Hepatocyte (in vitro differentiated cells): ENCODE measurements at regions not wholly inside any gene's neighbourhood (a gene's known extent, or its start where the extent isn't known, plus 50 kb on each side); places are given as distances from the start of the nearest gene placed in this dataset.

Experiments used
- CTCF ChIP-seq: fragments of 200-600 bp; sonication (generic); IDR thresholded peaks from 2 replicates; pipeline ENCODE4 v1.5.1; 2016; ENCODE audit warnings: antibody characterized with exemption, mild to moderate bottlenecking; ENCODE audit not compliant: poor library complexity
- EZH2 ChIP-seq: fragments of 200-600 bp; sonication (generic); IDR thresholded peaks from 2 replicates; pipeline ENCODE4 v1.6.1; 2016; ENCODE audit warnings: antibody characterized with exemption, mild to moderate bottlenecking, borderline replicate concordance

GRCh38 chr10:83919187-83919586 lies 220.1 kb upstream of the GHITM start:
- TF ChIP-seq CTCF (no peak), EZH2 (no peak)
